Left ventricle myocardium inferior (tissue), 1 donor: ENCODE measurements at regions not wholly inside any gene's neighbourhood (a gene's known extent, or its start where the extent isn't known, plus 50 kb on each side); places are given as distances from the start of the nearest gene placed in this dataset.
A peak's percentile ranks its signal among the peaks of the same experiment; 100 is the strongest.

Source experiments
- DNase-seq: peaks from one replicate; pipeline ENCODE4 v3.0.0-alpha.2; 2020
- H3K27ac ChIP-seq: fragments of 200-600 bp; replicated peaks from 2 replicates; pipeline ENCODE4 v1.8.0; 2021
- H3K27me3 ChIP-seq: fragments of 200-600 bp; 2 replicates; pipeline ENCODE4 v1.8.0; 2021; ENCODE audit warnings: low read depth
- H3K36me3 ChIP-seq: fragments of 200-600 bp; 2 replicates; pipeline ENCODE4 v1.8.0; 2021
- H3K4me1 ChIP-seq: fragments of 200-600 bp; 2 replicates; pipeline ENCODE4 v1.8.0; 2021
- H3K4me3 ChIP-seq: fragments of 200-600 bp; 2 replicates; pipeline ENCODE4 v1.8.0; 2021; ENCODE audit warnings: mild to moderate bottlenecking, moderate library complexity
- H3K9me3 ChIP-seq: fragments of 200-600 bp; replicated peaks from 2 replicates; pipeline ENCODE4 v1.8.0; 2021
- intact Hi-C: fragments of 100-400 bp; cut with micrococcal nuclease; formaldehyde crosslinking; loops from one replicate; pipeline ENCODE4 v1.11.0; 2022
- TF ChIP-seq, protein P1 (sequence below): fragments of 200-600 bp; IDR thresholded peaks from 2 replicates; pipeline ENCODE4 v1.8.0; 2021; ENCODE audit warnings: antibody characterized with exemption, mild to moderate bottlenecking, borderline replicate concordance
- donor health status: DM: no; HTN: yes; CAD: no; lungs with severe emphysema.

DNA sequence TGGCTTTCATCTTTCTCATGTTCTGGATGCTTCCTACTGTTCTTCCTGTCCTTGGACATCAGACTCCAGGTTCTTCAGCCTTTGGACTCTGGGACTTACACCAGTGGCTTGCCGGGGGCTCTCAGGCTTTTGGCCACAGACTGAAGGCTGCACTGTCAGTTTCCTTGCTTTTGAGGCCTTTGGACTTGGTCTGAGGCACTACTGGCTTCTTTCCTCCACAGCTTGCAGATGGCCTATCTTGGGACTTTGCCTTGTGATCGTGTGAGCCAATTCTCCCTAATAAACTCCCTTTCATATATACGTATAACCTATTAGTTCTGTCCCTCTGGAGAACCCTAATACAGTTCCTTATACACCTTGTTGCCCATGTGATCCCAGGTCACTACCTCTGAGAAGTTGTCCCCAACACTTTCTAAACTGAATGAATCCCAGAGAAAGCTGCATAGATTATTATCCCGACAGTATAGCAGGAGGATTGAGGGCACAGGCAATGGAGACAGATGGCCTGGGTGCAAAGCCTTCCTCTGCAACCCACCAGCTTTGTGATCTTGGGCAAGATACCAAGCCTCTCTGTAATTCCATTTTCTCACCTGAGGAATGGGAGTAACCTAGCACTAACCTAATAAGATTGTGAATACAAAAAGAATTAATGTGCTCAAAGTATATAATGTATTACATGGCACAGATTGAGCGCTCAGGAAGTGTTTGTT lies 449.6 kb upstream of the BRINP1 start:
- intact Hi-C loops, result no loop called here
- Histone ChIP-seq H3K4me1 (no peaks in the 10 kb centered on the region), H3K27ac (no peak overlapping the region), H3K36me3 (no peaks in the 10 kb centered on the region), H3K27me3 (peaks cover 11% of the 10 kb centered on the region), H3K9me3 (no peaks in the 10 kb centered on the region), H3K4me3 (no peak overlapping the region)
- no peak for DNase-seq
- TF ChIP-seq, protein P1, sequence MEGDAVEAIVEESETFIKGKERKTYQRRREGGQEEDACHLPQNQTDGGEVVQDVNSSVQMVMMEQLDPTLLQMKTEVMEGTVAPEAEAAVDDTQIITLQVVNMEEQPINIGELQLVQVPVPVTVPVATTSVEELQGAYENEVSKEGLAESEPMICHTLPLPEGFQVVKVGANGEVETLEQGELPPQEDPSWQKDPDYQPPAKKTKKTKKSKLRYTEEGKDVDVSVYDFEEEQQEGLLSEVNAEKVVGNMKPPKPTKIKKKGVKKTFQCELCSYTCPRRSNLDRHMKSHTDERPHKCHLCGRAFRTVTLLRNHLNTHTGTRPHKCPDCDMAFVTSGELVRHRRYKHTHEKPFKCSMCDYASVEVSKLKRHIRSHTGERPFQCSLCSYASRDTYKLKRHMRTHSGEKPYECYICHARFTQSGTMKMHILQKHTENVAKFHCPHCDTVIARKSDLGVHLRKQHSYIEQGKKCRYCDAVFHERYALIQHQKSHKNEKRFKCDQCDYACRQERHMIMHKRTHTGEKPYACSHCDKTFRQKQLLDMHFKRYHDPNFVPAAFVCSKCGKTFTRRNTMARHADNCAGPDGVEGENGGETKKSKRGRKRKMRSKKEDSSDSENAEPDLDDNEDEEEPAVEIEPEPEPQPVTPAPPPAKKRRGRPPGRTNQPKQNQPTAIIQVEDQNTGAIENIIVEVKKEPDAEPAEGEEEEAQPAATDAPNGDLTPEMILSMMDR, result no peak

DNA sequence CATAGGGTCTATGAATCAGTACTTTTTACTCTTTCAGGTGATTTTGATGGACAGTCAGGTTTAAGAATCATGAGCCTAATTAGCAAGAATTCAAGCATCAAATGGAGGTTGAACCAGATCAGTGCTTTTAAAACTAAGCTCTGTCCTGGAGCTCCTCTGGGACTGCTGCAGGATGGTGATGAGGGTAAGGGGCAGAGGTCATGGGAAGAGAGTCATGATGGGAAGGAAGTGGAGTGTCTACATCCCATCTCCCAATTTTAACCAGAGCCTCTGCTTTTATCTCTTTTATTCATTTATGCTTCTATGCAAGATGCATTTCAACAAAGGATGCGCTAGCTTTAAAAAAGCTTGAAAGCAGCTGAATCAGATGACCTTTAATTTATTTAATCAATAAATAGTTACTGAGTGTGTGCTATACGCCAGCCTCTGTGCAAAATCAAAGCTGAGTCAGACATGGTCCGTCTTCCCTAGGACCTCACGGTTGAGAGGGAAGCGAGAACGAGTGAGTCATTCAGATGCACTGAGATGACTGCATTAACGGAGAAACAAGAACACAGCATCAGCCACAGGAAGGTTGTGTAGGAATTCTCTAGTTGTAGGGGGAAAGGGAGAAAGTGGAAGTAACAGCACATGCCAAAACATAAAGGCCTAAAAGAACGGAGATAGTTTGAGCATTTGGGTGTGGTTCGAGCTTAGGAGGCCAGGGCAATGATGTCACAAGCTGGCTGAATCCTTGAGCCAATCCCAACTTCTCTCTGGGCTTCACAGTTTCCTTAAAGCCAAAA lies 441.6 kb upstream of the BRINP1 start:
- no peak for DNase-seq
- H3K27ac ChIP-seq, result no peak overlapping the region
- intact Hi-C loops, result no loop called here

DNA sequence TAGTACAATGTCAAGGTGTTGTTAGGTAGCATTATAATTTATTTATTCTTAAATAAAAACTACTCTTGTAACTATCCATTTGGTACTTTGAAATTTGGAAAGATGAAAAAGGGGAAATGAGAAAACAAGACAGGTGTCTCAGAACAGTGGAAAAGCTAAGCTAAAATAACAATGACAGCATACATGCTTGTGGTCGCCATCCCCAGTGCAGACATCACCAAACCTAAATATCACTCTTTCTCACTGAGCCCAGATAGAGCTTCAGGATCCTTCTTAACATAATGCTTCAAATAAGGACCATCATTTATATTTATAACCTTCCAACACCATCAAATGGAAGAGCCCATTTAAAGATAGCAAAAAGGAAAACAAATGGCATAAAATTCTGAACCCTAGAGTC lies 434.4 kb upstream of the BRINP1 start:
- H3K27ac ChIP-seq, result no peak overlapping the region
- H3K27me3 ChIP-seq, result no peaks in the 10 kb centered on the region
- intact Hi-C loops, result no loop called here
- H3K4me1 ChIP-seq, result peaks cover 16% of the 10 kb centered on the region
- no peak for DNase-seq
- H3K4me3 ChIP-seq, result no peak overlapping the region
- TF ChIP-seq, protein P1, result no peak
- no peaks in the 10 kb centered on the region for H3K36me3 ChIP-seq
- peaks cover 6% of the 10 kb centered on the region for H3K9me3 ChIP-seq

More for the DNA sequence above, 441.6 kb upstream of the BRINP1 start:
- TF ChIP-seq, protein P1, result no peak
- H3K36me3 ChIP-seq, result no peaks in the 10 kb centered on the region
- H3K27me3 ChIP-seq, result no peaks in the 10 kb centered on the region
- no peaks in the 10 kb centered on the region for H3K4me1 ChIP-seq
- no peak overlapping the region for H3K4me3 ChIP-seq
- H3K9me3 ChIP-seq, result no peaks in the 10 kb centered on the region

DNA sequence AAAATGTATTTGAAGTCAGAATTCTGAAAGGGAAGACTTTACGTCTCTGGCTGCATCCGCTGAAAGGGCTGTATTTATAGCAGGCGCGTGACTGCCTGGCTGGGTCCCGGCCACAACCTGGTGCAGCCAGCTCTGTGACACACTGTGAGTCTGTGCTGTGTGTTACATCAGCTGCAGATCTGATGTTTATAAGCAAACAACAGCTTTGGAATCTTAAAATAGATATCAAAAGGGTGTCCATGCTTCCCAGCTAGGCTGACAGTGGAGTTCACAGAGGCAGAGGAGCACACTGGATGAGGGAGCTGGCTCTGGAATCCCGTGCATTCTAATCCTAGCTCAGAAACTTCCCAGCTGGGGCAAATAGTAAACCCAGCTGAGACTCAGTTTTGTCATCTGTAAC lies 433.4 kb upstream of the BRINP1 start:
- H3K4me3 ChIP-seq, result peak overlapping the region; percentile 12

DNA sequence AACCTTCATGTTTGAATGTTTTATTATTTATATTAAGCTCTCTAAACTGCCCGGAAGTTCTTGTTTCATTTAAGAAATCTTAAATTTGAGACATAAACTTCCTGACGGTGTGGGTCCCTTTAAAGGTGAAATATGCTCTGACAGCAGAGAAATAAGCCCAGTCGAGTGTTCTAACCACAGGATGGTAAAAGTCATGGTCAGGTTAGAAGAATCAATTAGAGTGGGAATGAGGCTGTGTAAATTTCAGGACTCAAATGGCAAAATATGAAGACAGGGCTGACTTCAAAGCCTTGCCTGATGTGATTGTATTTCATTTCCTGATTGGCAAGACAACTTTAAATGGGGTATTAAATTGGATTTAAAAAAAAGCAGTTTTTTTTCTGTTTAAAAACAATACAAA lies 432.9 kb upstream of the BRINP1 start:
- H3K27me3 ChIP-seq, result no peaks in the 10 kb centered on the region
- H3K9me3 ChIP-seq, result peaks cover 6% of the 10 kb centered on the region
- H3K4me1 ChIP-seq, result peaks cover 16% of the 10 kb centered on the region
- no peaks in the 10 kb centered on the region for H3K36me3 ChIP-seq
- intact Hi-C loops, result no loop called here
- peak overlapping the region; percentile 65 for H3K27ac ChIP-seq
- no peak for DNase-seq
- peak overlapping the region; percentile 12 for H3K4me3 ChIP-seq
- TF ChIP-seq, protein P1, result no peak

More for the DNA sequence above, 433.4 kb upstream of the BRINP1 start:
- Histone ChIP-seq H3K36me3 (no peaks in the 10 kb centered on the region), H3K9me3 (peaks cover 6% of the 10 kb centered on the region), H3K27me3 (no peaks in the 10 kb centered on the region), H3K27ac (peak overlapping the region; percentile 65), H3K4me1 (peaks cover 16% of the 10 kb centered on the region)
- TF ChIP-seq, protein P1, result no peak
- intact Hi-C loops, result no loop called here
- peak; percentile 51 for DNase-seq
